Lower leg skin (tissue), 3 donors: ENCODE measurements at regions not wholly inside any gene's neighbourhood (a gene's known extent, or its start where the extent isn't known, plus 50 kb on each side); places are given as distances from the start of the nearest gene placed in this dataset.

Experiments used
- CTCF ChIP-seq, 3 donors: fragments of 450-650 bp; IDR thresholded peaks; one replicate each; pipeline ENCODE4 v1.5.1; 2016; ENCODE audit warnings: antibody characterized with exemption in 3 of 3, mild to moderate bottlenecking in 3 of 3, moderate library complexity in 2 of 3
- POLR2A ChIP-seq, 2 donors: fragments of 450-650 bp; IDR thresholded peaks; one replicate each; pipeline ENCODE4 v1.6.1; 2016 to 2017; ENCODE audit warnings: antibody characterized with exemption in 2 of 2, mild to moderate bottlenecking in 1 of 2, moderate library complexity in 1 of 2

- no peak for TF ChIP-seq CTCF (IDR thresholded peaks at IDR 0.05)
- TF ChIP-seq POLR2A (IDR thresholded peaks at IDR 0.05) = no peak
Observed at GRCh38 chr5:154583671-154584177, 105.7 kb upstream of the HAND1 start.
